Activated CD4-positive, alpha-beta T cell treated with anti-CD3 and anti-CD28 coated beads for 36 hours (primary cell): ENCODE measurements at regions not wholly inside any gene's neighbourhood (a gene's known extent, or its start where the extent isn't known, plus 50 kb on each side); places are given as distances from the start of the nearest gene placed in this dataset.

Source experiments
- ATAC-seq: fragments of 200-7000 bp; cut with Tn5 transposase; one replicate; pipeline ENCODE4 v1.10.0; 2021; ENCODE audit warnings: mild to moderate bottlenecking, moderate library complexity
- CTCF ChIA-PET: fragments of 350-600 bp; sonication (Branson Sonifier 250); formaldehyde crosslinking; loops from one replicate; lab custom pipeline; 2021; ENCODE audit warnings: antibody characterized with exemption; lab: Charles Lee
- POLR2A ChIA-PET: fragments of 350-600 bp; sonication (Branson Sonifier 250); formaldehyde crosslinking; loops from one replicate; lab custom pipeline; 2021; ENCODE audit warnings: antibody characterized with exemption, inconsistent platforms; lab: Charles Lee
- DNase-seq: peaks from one replicate; pipeline ENCODE4 v3.0.0-alpha.2; 2020
- H3K27ac Mint-ChIP-seq: one replicate; pipeline ENCODE4 v1.8.0; 2021; ENCODE audit warnings: mixed read lengths
- H3K27me3 Mint-ChIP-seq: one replicate; pipeline ENCODE4 v1.8.0; 2021; ENCODE audit warnings: mixed read lengths
- H3K36me3 Mint-ChIP-seq: one replicate; pipeline ENCODE4 v1.8.0; 2021; ENCODE audit warnings: low read depth, mixed read lengths
- H3K4me1 Mint-ChIP-seq: one replicate; pipeline ENCODE4 v1.8.0; 2021; ENCODE audit warnings: mixed read lengths
- H3K4me3 Mint-ChIP-seq: one replicate; pipeline ENCODE4 v1.8.0; 2021; ENCODE audit warnings: mild to moderate bottlenecking, moderate library complexity, mixed read lengths
- H3K9me3 Mint-ChIP-seq: one replicate; pipeline ENCODE4 v1.8.0; 2021; ENCODE audit warnings: low read depth, mixed read lengths
- intact Hi-C, 2 experiments: fragments of 100-400 bp; cut with DNase I in 1 of 2; cut with micrococcal nuclease in 1 of 2; formaldehyde crosslinking; loops; one replicate each; pipeline versions ENCODE4 v1.14.2 to v1.15.1; 2022 to 2024; cut with DNase I, micrococcal nuclease

- H3K36me3 Mint-ChIP-seq: no peaks in the 10 kb centered on the region
- intact Hi-C loops: no loop called here
- no peaks in the 10 kb centered on the region for H3K9me3 Mint-ChIP-seq
- ChIA-PET POLR2A (no interaction called here), CTCF (no interaction called here)
- no peak overlapping the region for H3K27ac Mint-ChIP-seq
- H3K4me1 Mint-ChIP-seq: no peaks in the 10 kb centered on the region
- no peak for ATAC-seq
- no peak overlapping the region for H3K4me3 Mint-ChIP-seq
- no peak for DNase-seq
- peaks cover 2% of the 10 kb centered on the region for H3K27me3 Mint-ChIP-seq
Measured at GRCh38 chr3:132220986-132221385, 96.2 kb upstream of the ACP3 start.

GRCh38 chr3:132222868-132223538 lies 94.2 kb upstream of the ACP3 start:
- no peak overlapping the region for H3K27ac Mint-ChIP-seq
- H3K27me3 Mint-ChIP-seq: peaks cover 3% of the 10 kb centered on the region
- no peak for ATAC-seq
- ChIA-PET CTCF (interaction anchor here (0.6 kb wide), 1 partner anchor 790 kb away, joined by 3 read pairs; no protein-coding TSS in a partner anchor), POLR2A (no interaction called here)
- intact Hi-C loops: no loop called here
- no peak overlapping the region for H3K4me3 Mint-ChIP-seq
- H3K9me3 Mint-ChIP-seq: no peaks in the 10 kb centered on the region
- no peaks in the 10 kb centered on the region for H3K36me3 Mint-ChIP-seq
- no peak for DNase-seq
- H3K4me1 Mint-ChIP-seq: no peaks in the 10 kb centered on the region

GRCh38 chr3:132225664-132226063 lies 91.5 kb upstream of the ACP3 start:
- intact Hi-C loops: no loop called here
- ATAC-seq: no peak
- Mint-ChIP-seq H3K4me3 (no peak overlapping the region), H3K36me3 (no peaks in the 10 kb centered on the region), H3K27me3 (peaks cover 9% of the 10 kb centered on the region), H3K9me3 (no peaks in the 10 kb centered on the region), H3K27ac (no peak overlapping the region), H3K4me1 (no peaks in the 10 kb centered on the region)
- ChIA-PET POLR2A (no interaction called here), CTCF (no interaction called here)
- no peak for DNase-seq

GRCh38 chr3:132228923-132229322 lies 88.3 kb upstream of the ACP3 start:
- no peaks in the 10 kb centered on the region for H3K9me3 Mint-ChIP-seq
- H3K27me3 Mint-ChIP-seq: peaks cover 9% of the 10 kb centered on the region
- intact Hi-C loops: no loop called here
- H3K36me3 Mint-ChIP-seq: no peaks in the 10 kb centered on the region
- no peaks in the 10 kb centered on the region for H3K4me1 Mint-ChIP-seq
- ChIA-PET CTCF (interaction anchor here (0.6 kb wide), 1 partner anchor 1071 kb away, joined by 3 read pairs; no protein-coding TSS in a partner anchor), POLR2A (no interaction called here)
- H3K4me3 Mint-ChIP-seq: no peak overlapping the region
- H3K27ac Mint-ChIP-seq: no peak overlapping the region
- no peak for ATAC-seq
- no peak for DNase-seq

GRCh38 chr3:132229641-132230040 lies 87.6 kb upstream of the ACP3 start:
- peaks cover 9% of the 10 kb centered on the region for H3K27me3 Mint-ChIP-seq
- H3K36me3 Mint-ChIP-seq: no peaks in the 10 kb centered on the region
- intact Hi-C loops: loop anchor here in 1 of 2 experiments (10.0 kb wide), 1 partner anchor 65 kb away; no protein-coding TSS in a partner anchor
- no peaks in the 10 kb centered on the region for H3K4me1 Mint-ChIP-seq
- CTCF ChIA-PET: interaction anchor here (0.6 kb wide), 1 partner anchor 1072 kb away, joined by 3 read pairs; no protein-coding TSS in a partner anchor
- DNase-seq (no peak), ATAC-seq (no peak)
- POLR2A ChIA-PET: no interaction called here
- H3K9me3 Mint-ChIP-seq: no peaks in the 10 kb centered on the region
- no peak overlapping the region for H3K27ac Mint-ChIP-seq
- no peak overlapping the region for H3K4me3 Mint-ChIP-seq

- CTCF ChIA-PET: interaction anchor here (0.9 kb wide), 1 partner anchor 17 kb away, joined by 3 read pairs; no protein-coding TSS in a partner anchor
- Mint-ChIP-seq H3K36me3 (no peaks in the 10 kb centered on the region), H3K27ac (no peak overlapping the region), H3K27me3 (peaks cover 11% of the 10 kb centered on the region), H3K4me1 (no peaks in the 10 kb centered on the region), H3K4me3 (no peak overlapping the region), H3K9me3 (no peaks in the 10 kb centered on the region)
- intact Hi-C loops: loop anchor here in 1 of 2 experiments (10.0 kb wide), 1 partner anchor 64 kb away; no protein-coding TSS in a partner anchor
- POLR2A ChIA-PET: no interaction called here
- DNase-seq (no peak), ATAC-seq (no peak)
Measured at GRCh38 chr3:132230156-132231000, 86.8 kb upstream of the ACP3 start.

- Mint-ChIP-seq H3K4me1 (no peaks in the 10 kb centered on the region), H3K9me3 (no peaks in the 10 kb centered on the region), H3K36me3 (no peaks in the 10 kb centered on the region), H3K4me3 (no peak overlapping the region), H3K27ac (no peak overlapping the region), H3K27me3 (peaks cover 13% of the 10 kb centered on the region)
- no peak for ATAC-seq
- no peak for DNase-seq
- POLR2A ChIA-PET: no interaction called here
- CTCF ChIA-PET: interaction anchor here (0.7 kb wide), 1 partner anchor 111 kb away, joined by 4 read pairs; no protein-coding TSS in a partner anchor
- intact Hi-C loops: loop anchor here in 1 of 2 experiments (10.0 kb wide), 1 partner anchor 63 kb away; no protein-coding TSS in a partner anchor
Measured at GRCh38 chr3:132231633-132232032, 85.6 kb upstream of the ACP3 start.

GRCh38 chr3:132232231-132232792 lies 84.9 kb upstream of the ACP3 start:
- peaks cover 11% of the 10 kb centered on the region for H3K27me3 Mint-ChIP-seq
- H3K4me1 Mint-ChIP-seq: no peaks in the 10 kb centered on the region
- ChIA-PET POLR2A (no interaction called here), CTCF (interaction anchor here (0.6 kb wide), 1 partner anchor 22 kb away, joined by 3 read pairs; no protein-coding TSS in a partner anchor)
- intact Hi-C loops: loop anchor here in 1 of 2 experiments (10.0 kb wide), 1 partner anchor 62 kb away; no protein-coding TSS in a partner anchor
- no peak overlapping the region for H3K4me3 Mint-ChIP-seq
- H3K36me3 Mint-ChIP-seq: no peaks in the 10 kb centered on the region
- no peak overlapping the region for H3K27ac Mint-ChIP-seq
- DNase-seq (no peak), ATAC-seq (no peak)
- no peaks in the 10 kb centered on the region for H3K9me3 Mint-ChIP-seq

- ATAC-seq (no peak), DNase-seq (no peak)
- Mint-ChIP-seq H3K27ac (no peak overlapping the region), H3K4me3 (no peak overlapping the region), H3K9me3 (no peaks in the 10 kb centered on the region), H3K27me3 (peaks cover 16% of the 10 kb centered on the region), H3K36me3 (no peaks in the 10 kb centered on the region), H3K4me1 (no peaks in the 10 kb centered on the region)
- ChIA-PET POLR2A (no interaction called here), CTCF (interaction anchor here (0.6 kb wide), 1 partner anchor 9 kb away, joined by 4 read pairs; no protein-coding TSS in a partner anchor)
- intact Hi-C loops: loop anchor here in 1 of 2 experiments (10.0 kb wide), 1 partner anchor 58 kb away; no protein-coding TSS in a partner anchor
Measured at GRCh38 chr3:132236701-132237651, 80.2 kb upstream of the ACP3 start.

GRCh38 chr3:132237652-132238032 lies 79.6 kb upstream of the ACP3 start:
- DNase-seq: no peak
- intact Hi-C loops: loop anchor here in 1 of 2 experiments (10.0 kb wide), 1 partner anchor 57 kb away; no protein-coding TSS in a partner anchor
- ChIA-PET POLR2A (no interaction called here), CTCF (interaction anchor here (0.6 kb wide), 1 partner anchor 10 kb away, joined by 4 read pairs; no protein-coding TSS in a partner anchor)
- no peak overlapping the region for H3K4me3 Mint-ChIP-seq
- H3K27ac Mint-ChIP-seq: no peak overlapping the region
- H3K36me3 Mint-ChIP-seq: no peaks in the 10 kb centered on the region
- no peaks in the 10 kb centered on the region for H3K4me1 Mint-ChIP-seq
- no peaks in the 10 kb centered on the region for H3K9me3 Mint-ChIP-seq
- peaks cover 18% of the 10 kb centered on the region for H3K27me3 Mint-ChIP-seq
- ATAC-seq: no peak
